C4-2B (cell line): ENCODE measurements at regions not wholly inside any gene's neighbourhood (a gene's known extent, or its start where the extent isn't known, plus 50 kb on each side); places are given as distances from the start of the nearest gene placed in this dataset.

Experiments
- H3K27ac ChIP-seq: fragments of 450-650 bp; 2 replicates; pipeline ENCODE4 v1.5.1; 2017
- ZFX ChIP-seq: fragments of 450-650 bp; IDR thresholded peaks from 2 replicates; pipeline ENCODE4 v1.6.1; 2017
- TF ChIP-seq, protein P1 (sequence below): fragments of 450-650 bp; conservative IDR thresholded peaks from 2 replicates; pipeline ENCODE4 v1.5.1; 2017; ENCODE audit warnings: mild to moderate bottlenecking

DNA sequence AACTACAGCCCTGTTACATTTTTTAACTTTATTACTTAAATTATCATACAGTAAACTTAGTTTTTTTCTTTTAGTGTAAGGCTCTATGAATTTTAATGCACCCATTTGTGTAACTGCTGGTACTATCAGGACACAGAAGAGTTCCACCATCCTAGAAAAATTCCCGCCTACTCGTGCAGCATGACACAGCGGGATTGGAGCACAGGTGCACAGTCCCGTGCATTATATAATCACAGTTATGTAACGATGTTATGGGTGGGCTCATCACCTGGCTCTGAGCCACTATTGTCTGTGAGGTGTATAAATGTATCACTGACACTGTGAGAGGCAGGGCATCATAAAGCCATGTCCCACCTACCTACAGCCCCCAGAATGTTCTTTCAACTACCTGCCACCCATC, 80.7 kb downstream of the DRD1 start:
- TF ChIP-seq, protein P1, sequence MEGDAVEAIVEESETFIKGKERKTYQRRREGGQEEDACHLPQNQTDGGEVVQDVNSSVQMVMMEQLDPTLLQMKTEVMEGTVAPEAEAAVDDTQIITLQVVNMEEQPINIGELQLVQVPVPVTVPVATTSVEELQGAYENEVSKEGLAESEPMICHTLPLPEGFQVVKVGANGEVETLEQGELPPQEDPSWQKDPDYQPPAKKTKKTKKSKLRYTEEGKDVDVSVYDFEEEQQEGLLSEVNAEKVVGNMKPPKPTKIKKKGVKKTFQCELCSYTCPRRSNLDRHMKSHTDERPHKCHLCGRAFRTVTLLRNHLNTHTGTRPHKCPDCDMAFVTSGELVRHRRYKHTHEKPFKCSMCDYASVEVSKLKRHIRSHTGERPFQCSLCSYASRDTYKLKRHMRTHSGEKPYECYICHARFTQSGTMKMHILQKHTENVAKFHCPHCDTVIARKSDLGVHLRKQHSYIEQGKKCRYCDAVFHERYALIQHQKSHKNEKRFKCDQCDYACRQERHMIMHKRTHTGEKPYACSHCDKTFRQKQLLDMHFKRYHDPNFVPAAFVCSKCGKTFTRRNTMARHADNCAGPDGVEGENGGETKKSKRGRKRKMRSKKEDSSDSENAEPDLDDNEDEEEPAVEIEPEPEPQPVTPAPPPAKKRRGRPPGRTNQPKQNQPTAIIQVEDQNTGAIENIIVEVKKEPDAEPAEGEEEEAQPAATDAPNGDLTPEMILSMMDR, result no peak
- no peak for TF ChIP-seq ZFX
- H3K27ac ChIP-seq, result no peak overlapping the region

- TF ChIP-seq, protein P1, result no peak
- TF ChIP-seq ZFX, result no peak
- no peak overlapping the region for H3K27ac ChIP-seq
Observed at GRCh38 chr5:175357995-175358394, 86.0 kb downstream of the DRD1 start.

- H3K27ac ChIP-seq, result no peak overlapping the region
- TF ChIP-seq ZFX, result no peak
- TF ChIP-seq, protein P1, result no peak
Observed at GRCh38 chr5:175356428-175356827, 87.6 kb downstream of the DRD1 start.

DNA sequence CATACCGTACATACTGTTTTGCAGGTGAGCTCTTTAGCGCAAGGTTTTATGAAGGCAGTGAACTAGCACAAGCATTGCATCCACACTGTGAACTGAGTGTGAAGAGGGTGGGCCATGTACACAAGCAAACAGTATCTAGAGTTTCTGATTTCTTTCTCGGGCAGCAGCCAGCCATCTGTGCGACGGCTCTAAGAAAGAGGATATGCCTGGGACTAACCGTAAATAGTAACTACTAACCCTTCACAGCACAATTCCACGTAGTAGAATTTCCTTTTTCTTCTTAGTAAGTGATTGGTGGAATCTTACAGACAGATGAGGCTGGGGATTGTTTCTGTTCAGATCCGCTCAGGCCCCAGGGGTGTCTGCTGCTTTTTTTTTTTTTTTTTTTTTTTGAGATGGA, 89.0 kb downstream of the DRD1 start:
- TF ChIP-seq, protein P1, result no peak
- TF ChIP-seq ZFX, result no peak
- H3K27ac ChIP-seq, result no peak overlapping the region

DNA sequence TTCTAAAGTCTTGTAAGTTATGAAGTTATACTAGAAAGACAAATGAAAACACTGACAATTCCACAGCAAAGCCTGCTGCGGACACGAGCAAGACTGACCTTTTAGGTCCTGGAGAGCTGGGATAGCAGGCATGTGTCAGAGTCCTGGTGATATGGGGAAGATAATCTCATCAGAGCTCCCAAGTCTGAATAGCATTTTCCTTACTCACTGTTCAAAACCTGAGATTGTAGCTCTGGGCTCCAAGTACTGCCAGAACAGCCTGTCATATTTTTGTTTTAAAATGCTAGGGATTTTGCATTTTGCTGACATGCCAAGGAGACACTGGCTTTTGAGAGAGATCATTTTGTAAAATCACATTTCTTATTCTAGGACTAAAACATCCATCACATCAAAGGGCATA, 90.1 kb downstream of the DRD1 start:
- H3K27ac ChIP-seq, result no peak overlapping the region
- TF ChIP-seq, protein P1, result no peak
- no peak for TF ChIP-seq ZFX

GRCh38 chr5:175351897-175352590, 91.9 kb downstream of the DRD1 start:
- no peak for TF ChIP-seq ZFX
- TF ChIP-seq, protein P1, result no peak
- no peak overlapping the region for H3K27ac ChIP-seq

DNA sequence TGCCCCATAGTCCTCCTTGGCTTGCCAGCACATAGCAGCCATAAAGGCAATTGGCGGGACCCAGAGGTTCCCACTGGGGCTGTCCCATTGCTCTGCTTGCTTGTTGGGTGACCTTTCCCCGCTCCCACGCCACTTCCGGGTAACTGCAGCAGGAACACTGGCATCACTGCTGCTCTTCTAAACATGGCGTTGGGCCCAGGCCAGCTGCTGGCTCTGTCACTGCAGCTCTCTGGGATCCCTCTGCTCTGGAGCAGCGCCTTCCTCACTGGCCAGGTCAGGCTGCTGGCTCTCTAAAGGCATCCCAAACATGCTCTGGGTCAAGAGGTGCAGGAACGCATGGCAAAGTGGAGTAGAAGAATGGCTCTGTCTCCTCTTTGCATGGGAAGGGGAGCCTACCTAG, 92.9 kb downstream of the DRD1 start:
- TF ChIP-seq ZFX, result no peak
- TF ChIP-seq, protein P1, result no peak
- H3K27ac ChIP-seq, result no peak overlapping the region
